Gastrocnemius medialis (tissue), 4 donors: ENCODE measurements at regions not wholly inside any gene's neighbourhood (a gene's known extent, or its start where the extent isn't known, plus 50 kb on each side); places are given as distances from the start of the nearest gene placed in this dataset.

ENCODE experiments used
- ATAC-seq, 2 donors: fragments of 150-250 bp; one replicate each; pipeline ENCODE4 v1.9.1; 2016
- DNase-seq, 2 donors: peaks; one replicate each; pipeline ENCODE4 v3.0.0-alpha.2; 2019
- H3K27ac ChIP-seq, 4 donors: fragments of 200-600 bp; sonication (generic); 1 replicate in 1 of 4; 2 replicates in 3 of 4; pipeline ENCODE4 v1.5.1; 2016 to 2018; ENCODE audit warnings: mild to moderate bottlenecking in 2 of 4, moderate library complexity in 1 of 4
- H3K27me3 ChIP-seq, 3 donors: fragments of 200-600 bp; sonication (generic) in 2 of 3; 1 replicate in 1 of 3; 2 replicates in 2 of 3; pipeline versions ENCODE4 v1.5.1 to v1.6.0; 2016 to 2019; ENCODE audit warnings: mild to moderate bottlenecking in 1 of 3, moderate library complexity in 1 of 3
- H3K36me3 ChIP-seq, 2 donors: fragments of 200-600 bp; sonication (generic) in 1 of 2; one replicate each; pipeline ENCODE4 v1.5.1; 2017 to 2018
- H3K4me1 ChIP-seq, 2 donors: fragments of 200-600 bp; sonication (generic) in 1 of 2; one replicate each; pipeline ENCODE4 v1.5.1; 2016 to 2017; ENCODE audit warnings: mild to moderate bottlenecking in 2 of 2
- H3K4me3 ChIP-seq, 4 donors: fragments of 200-600 bp; sonication (generic) in 3 of 4; 1 replicate in 1 of 4; 2 replicates in 3 of 4; pipeline ENCODE4 v1.5.1; 2016 to 2019; ENCODE audit warnings: mild to moderate bottlenecking in 2 of 4
- H3K9me3 ChIP-seq, 3 donors: fragments of 200-600 bp; sonication (generic) in 2 of 3; 1 replicate in 1 of 3; 2 replicates in 2 of 3; pipeline ENCODE4 v1.5.1; 2016 to 2019
- CTCF ChIP-seq, 5 experiments: fragments of 450-650 bp in 3 of 5; fragments of 200-600 bp in 2 of 5; sonication (generic) in 2 of 5; IDR thresholded peaks in 4 of 5; conservative IDR thresholded peaks in 1 of 5; 1 replicate in 4 of 5; 2 replicates in 1 of 5; pipeline ENCODE4 v1.5.1; 2016 to 2019; ENCODE audit warnings: antibody characterized with exemption in 5 of 5, mild to moderate bottlenecking in 3 of 5, moderate library complexity in 3 of 5
- POLR2A ChIP-seq, 2 donors: fragments of 450-650 bp; IDR thresholded peaks; one replicate each; pipeline ENCODE4 v1.6.1; 2017; ENCODE audit warnings: antibody characterized with exemption in 2 of 2, mild to moderate bottlenecking in 2 of 2, moderate library complexity in 2 of 2
- in situ Hi-C, 4 donors: fragments of 200-750 bp; cut with MboI; loops; one replicate each; pipeline versions ENCODE4 v1.15.0 to v1.8.0; 2017; ENCODE audit warnings: low sequenced_read_pairs in 4 of 4
- intact Hi-C: fragments of 100-400 bp; cut with DNase I; formaldehyde crosslinking; loops from one replicate; pipeline ENCODE4 v1.15.1; 2023; ENCODE audit warnings: low total_unique reads

DNA sequence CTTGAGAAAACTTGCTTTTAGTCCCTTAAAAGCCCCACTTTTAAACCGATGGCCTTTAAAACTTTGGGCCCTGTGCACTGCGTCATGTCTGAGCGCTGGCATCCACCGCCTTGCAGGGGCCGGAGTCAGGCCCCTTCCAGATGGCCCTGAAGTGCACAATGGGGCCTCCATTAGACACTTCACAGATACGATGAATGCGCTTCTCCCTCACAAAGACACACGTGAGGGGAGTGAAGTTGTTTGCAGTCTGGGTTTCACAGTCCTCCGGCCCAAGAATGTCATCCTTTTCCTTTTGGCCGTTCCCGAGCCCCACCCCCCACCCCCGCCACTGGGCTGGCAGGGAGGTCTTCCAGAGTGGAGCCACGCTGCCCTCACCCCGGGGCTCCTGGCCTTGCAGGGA, 415.1 kb upstream of the SALL3 start:
- Histone ChIP-seq H3K27ac (no peak overlapping the region), H3K4me3 (no peak overlapping the region), H3K36me3 (no peaks in the 10 kb centered on the region), H3K27me3 (no peaks in the 10 kb centered on the region), H3K4me1 (no peaks in the 10 kb centered on the region), H3K9me3 (no peaks in the 10 kb centered on the region)
- intact Hi-C loops: no loop called here
- in situ Hi-C loops: no loop called here
- no peak for ATAC-seq
- no peak for TF ChIP-seq POLR2A (IDR thresholded peaks at IDR 0.05)
- TF ChIP-seq CTCF (IDR thresholded peaks at IDR 0.05 in 4 of 5, conservative IDR thresholded peaks at IDR 0.05 in 1 of 5): no peak
- no peak for DNase-seq

DNA sequence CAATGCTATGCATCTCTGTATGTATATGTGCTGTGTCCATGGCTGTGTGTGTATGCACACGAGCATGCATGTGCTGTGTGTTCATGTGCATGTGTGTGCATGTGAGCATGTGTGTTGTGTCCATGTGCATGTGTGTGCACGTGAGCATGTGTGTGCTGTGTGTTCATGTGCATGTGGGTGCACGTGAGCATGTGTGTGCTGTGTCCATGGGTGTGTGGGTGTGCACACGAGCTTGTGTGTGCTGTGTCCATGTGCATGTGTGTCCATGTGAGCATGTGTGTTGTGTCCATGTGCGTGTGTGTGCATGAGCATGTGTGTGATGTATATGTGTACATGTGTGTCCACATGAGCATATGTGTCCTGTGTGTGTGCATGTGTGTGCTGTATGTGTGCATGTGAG, 414.4 kb upstream of the SALL3 start:
- Histone ChIP-seq H3K4me1 (no peaks in the 10 kb centered on the region), H3K27ac (no peak overlapping the region), H3K36me3 (no peaks in the 10 kb centered on the region), H3K9me3 (no peaks in the 10 kb centered on the region), H3K27me3 (no peaks in the 10 kb centered on the region), H3K4me3 (no peak overlapping the region)
- ATAC-seq (no peak), DNase-seq (no peak)
- intact Hi-C loops: no loop called here
- no peak for TF ChIP-seq CTCF (IDR thresholded peaks at IDR 0.05 in 4 of 5, conservative IDR thresholded peaks at IDR 0.05 in 1 of 5)
- TF ChIP-seq POLR2A (IDR thresholded peaks at IDR 0.05): no peak
- in situ Hi-C loops: no loop called here

- Histone ChIP-seq H3K27ac (no peak overlapping the region), H3K36me3 (no peaks in the 10 kb centered on the region), H3K27me3 (no peaks in the 10 kb centered on the region), H3K9me3 (no peaks in the 10 kb centered on the region), H3K4me1 (no peaks in the 10 kb centered on the region), H3K4me3 (no peak overlapping the region)
- ATAC-seq (no peak), DNase-seq (no peak)
- no peak for TF ChIP-seq POLR2A (IDR thresholded peaks at IDR 0.05)
- TF ChIP-seq CTCF (IDR thresholded peaks at IDR 0.05 in 4 of 5, conservative IDR thresholded peaks at IDR 0.05 in 1 of 5): no peak
- in situ Hi-C loops: no loop called here
- intact Hi-C loops: no loop called here
Measured at GRCh38 chr18:78566065-78566464, 413.6 kb upstream of the SALL3 start.

DNA sequence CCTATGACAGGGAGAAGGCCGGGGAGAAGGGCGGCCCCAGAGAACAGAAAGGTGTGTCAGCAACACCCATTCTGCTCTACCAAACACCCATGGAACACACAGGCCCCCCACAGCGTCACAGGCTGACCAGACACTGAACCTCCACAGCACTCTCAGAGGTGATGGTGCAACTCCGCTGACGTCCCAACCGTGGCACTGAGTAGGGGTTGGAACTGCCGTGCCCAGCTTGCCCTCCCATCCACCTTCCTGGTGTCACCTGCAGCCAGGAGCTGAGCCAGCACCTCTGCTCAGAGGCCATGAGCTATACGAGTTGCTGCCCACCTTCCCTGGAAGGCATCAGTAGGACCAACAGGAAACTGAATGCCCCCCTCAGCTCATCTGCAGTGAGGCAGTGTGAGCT, 412.9 kb upstream of the SALL3 start:
- no peak for TF ChIP-seq CTCF (IDR thresholded peaks at IDR 0.05 in 4 of 5, conservative IDR thresholded peaks at IDR 0.05 in 1 of 5)
- no peak for TF ChIP-seq POLR2A (IDR thresholded peaks at IDR 0.05)
- no peak overlapping the region for H3K4me3 ChIP-seq
- no peaks in the 10 kb centered on the region for H3K36me3 ChIP-seq
- no peaks in the 10 kb centered on the region for H3K4me1 ChIP-seq
- intact Hi-C loops: no loop called here
- H3K27me3 ChIP-seq: no peaks in the 10 kb centered on the region
- ATAC-seq (no peak), DNase-seq (no peak)
- in situ Hi-C loops: no loop called here
- no peaks in the 10 kb centered on the region for H3K9me3 ChIP-seq
- no peak overlapping the region for H3K27ac ChIP-seq

- intact Hi-C loops: no loop called here
- H3K4me1 ChIP-seq: no peaks in the 10 kb centered on the region
- H3K36me3 ChIP-seq: no peaks in the 10 kb centered on the region
- no peaks in the 10 kb centered on the region for H3K27me3 ChIP-seq
- H3K27ac ChIP-seq: no peak overlapping the region
- no peak for TF ChIP-seq CTCF (IDR thresholded peaks at IDR 0.05 in 4 of 5, conservative IDR thresholded peaks at IDR 0.05 in 1 of 5)
- TF ChIP-seq POLR2A (IDR thresholded peaks at IDR 0.05): no peak
- in situ Hi-C loops: no loop called here
- no peak overlapping the region for H3K4me3 ChIP-seq
- no peaks in the 10 kb centered on the region for H3K9me3 ChIP-seq
- DNase-seq: no peak
- no peak for ATAC-seq
Measured at GRCh38 chr18:78571063-78571785, 408.4 kb upstream of the SALL3 start.
